HEK293T (cell line): ENCODE measurements at regions not wholly inside any gene's neighbourhood (a gene's known extent, or its start where the extent isn't known, plus 50 kb on each side); places are given as distances from the start of the nearest gene placed in this dataset.

Experiments
- CTCF ChIA-PET: fragments of 350-600 bp; formaldehyde crosslinking; extraction: SDS; loops from one replicate; lab custom pipeline; 2021; ENCODE audit warnings: antibody characterized with exemption, inconsistent platforms; lab: Yijun Ruan, JAX
- POLR2A ChIA-PET: fragments of 350-600 bp; formaldehyde crosslinking; extraction: SDS; loops from one replicate; lab custom pipeline; 2020; ENCODE audit warnings: antibody characterized with exemption, inconsistent platforms; lab: Yijun Ruan, JAX
- DNase-seq: peaks from one replicate; pipeline ENCODE4 v3.0.0; 2012; ENCODE audit warnings: mixed read lengths; ENCODE audit errors: extremely low spot score
- ARNT ChIP-seq: fragments of 450-650 bp; IDR thresholded peaks from 2 replicates; pipeline ENCODE4 v1.6.1; 2017; ENCODE audit warnings: mild to moderate bottlenecking
- BHLHE40 ChIP-seq: fragments of 450-650 bp; IDR thresholded peaks from 2 replicates; pipeline ENCODE4 v1.6.1; 2016; ENCODE audit warnings: mild to moderate bottlenecking, moderate library complexity, borderline replicate concordance
- CTBP1 ChIP-seq: fragments of 450-650 bp; IDR thresholded peaks from 2 replicates; pipeline ENCODE4 v1.6.1; 2016; ENCODE audit warnings: borderline replicate concordance
- ELF4 ChIP-seq: fragments of 450-650 bp; IDR thresholded peaks from 2 replicates; pipeline ENCODE4 v1.6.1; 2017; ENCODE audit warnings: antibody characterized with exemption
- FOXA1 ChIP-seq: fragments of 450-650 bp; IDR thresholded peaks from 2 replicates; pipeline ENCODE4 v1.6.1; 2016; ENCODE audit warnings: mild to moderate bottlenecking
- FOXK2 ChIP-seq: fragments of 450-650 bp; IDR thresholded peaks from 2 replicates; pipeline ENCODE4 v1.6.1; 2016; ENCODE audit warnings: mild to moderate bottlenecking
- FOXM1 ChIP-seq: fragments of 450-650 bp; IDR thresholded peaks from 2 replicates; pipeline ENCODE4 v1.6.1; 2017; ENCODE audit warnings: mild to moderate bottlenecking, borderline replicate concordance
- HDGF ChIP-seq: fragments of 450-650 bp; IDR thresholded peaks from 2 replicates; pipeline ENCODE4 v1.6.1; 2017; ENCODE audit warnings: antibody characterized with exemption, borderline replicate concordance
- L3MBTL2 ChIP-seq: fragments of 450-650 bp; conservative IDR thresholded peaks from 2 replicates; pipeline ENCODE4 v1.6.1; 2016; ENCODE audit warnings: mild to moderate bottlenecking
- LEF1 ChIP-seq: fragments of 450-650 bp; IDR thresholded peaks from 2 replicates; pipeline ENCODE4 v1.6.1; 2017; ENCODE audit warnings: mild to moderate bottlenecking, borderline replicate concordance
- NFRKB ChIP-seq: fragments of 450-650 bp; IDR thresholded peaks from 2 replicates; pipeline ENCODE4 v1.6.1; 2016; ENCODE audit warnings: mild to moderate bottlenecking, moderate library complexity
- SP1 ChIP-seq: fragments of 450-650 bp; IDR thresholded peaks from 2 replicates; pipeline ENCODE4 v1.6.1; 2017
- SUZ12 ChIP-seq: fragments of 450-650 bp; IDR thresholded peaks from 2 replicates; pipeline ENCODE4 v1.6.1; 2016; ENCODE audit warnings: mild to moderate bottlenecking
- TARDBP ChIP-seq: fragments of 450-650 bp; IDR thresholded peaks from 2 replicates; pipeline ENCODE4 v1.6.1; 2016
- ZNF384 ChIP-seq: fragments of 450-650 bp; IDR thresholded peaks from 2 replicates; pipeline ENCODE4 v1.6.1; 2016
- TF ChIP-seq, protein P1 (sequence below): fragments of 450-650 bp; IDR thresholded peaks from 2 replicates; pipeline ENCODE4 v1.6.1; 2016

DNA sequence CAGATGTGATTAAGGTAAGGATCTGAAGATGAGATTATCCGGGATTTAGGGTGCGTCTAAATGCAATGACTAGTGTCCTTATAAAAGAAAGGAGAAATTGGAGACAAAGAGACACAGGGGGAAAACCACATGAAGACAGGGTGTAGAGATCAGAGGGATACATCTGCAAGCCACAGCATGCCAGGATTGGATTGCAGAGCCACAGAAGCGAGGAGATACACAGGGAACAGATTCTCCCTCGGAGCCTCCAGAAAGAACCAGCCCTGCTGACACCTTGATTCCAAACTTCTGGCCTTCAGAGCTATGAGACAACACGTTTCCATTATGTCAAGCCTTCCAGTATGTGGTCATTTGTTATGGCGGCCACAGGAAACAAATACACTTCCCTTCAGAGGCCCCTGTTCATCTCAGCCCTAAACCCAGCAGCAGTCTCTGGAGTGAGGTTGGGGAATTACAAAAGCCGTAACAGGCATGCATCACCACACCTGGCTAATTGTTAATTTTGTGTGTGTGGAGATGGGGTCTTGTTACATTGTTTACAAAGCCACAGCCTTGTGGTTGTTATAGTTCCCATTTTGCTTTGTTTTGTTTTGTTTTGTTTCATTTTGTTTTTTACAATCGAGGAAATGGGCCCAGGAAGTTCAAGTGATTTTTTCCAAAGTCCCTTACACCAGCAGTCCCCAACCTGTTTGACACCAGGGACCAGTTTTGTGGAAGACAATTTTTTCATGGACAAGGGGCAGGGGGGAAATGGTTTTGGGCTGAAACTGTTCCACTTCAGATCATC lies 51.6 kb upstream of the LYRM9 start:
- CTCF ChIA-PET, result no interaction called here

GRCh38 chr17:27945333-27945616 lies 52.1 kb upstream of the LYRM9 start:
- no peak for DNase-seq
- TF ChIP-seq SP1 (no peak), TARDBP (no peak), LEF1 (no peak), ELF4 (no peak), FOXA1 (no peak), FOXM1 (no peak), L3MBTL2 (no peak), SUZ12 (no peak), ZNF384 (no peak), CTBP1 (no peak), HDGF (no peak), BHLHE40 (no peak), NFRKB (no peak), ARNT (no peak), FOXK2 (no peak)
- TF ChIP-seq, protein P1, sequence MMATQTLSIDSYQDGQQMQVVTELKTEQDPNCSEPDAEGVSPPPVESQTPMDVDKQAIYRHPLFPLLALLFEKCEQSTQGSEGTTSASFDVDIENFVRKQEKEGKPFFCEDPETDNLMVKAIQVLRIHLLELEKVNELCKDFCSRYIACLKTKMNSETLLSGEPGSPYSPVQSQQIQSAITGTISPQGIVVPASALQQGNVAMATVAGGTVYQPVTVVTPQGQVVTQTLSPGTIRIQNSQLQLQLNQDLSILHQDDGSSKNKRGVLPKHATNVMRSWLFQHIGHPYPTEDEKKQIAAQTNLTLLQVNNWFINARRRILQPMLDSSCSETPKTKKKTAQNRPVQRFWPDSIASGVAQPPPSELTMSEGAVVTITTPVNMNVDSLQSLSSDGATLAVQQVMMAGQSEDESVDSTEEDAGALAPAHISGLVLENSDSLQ, result no peak
- CTCF ChIA-PET, result no interaction called here
- POLR2A ChIA-PET, result no interaction called here

More for the DNA sequence above, 51.6 kb upstream of the LYRM9 start:
- POLR2A ChIA-PET, result no interaction called here
- no peak for DNase-seq
- TF ChIP-seq ARNT (no peak), NFRKB (no peak), FOXM1 (no peak), HDGF (no peak), L3MBTL2 (no peak), FOXK2 (no peak), LEF1 (no peak), CTBP1 (no peak), ZNF384 (no peak), TARDBP (no peak), SP1 (no peak), BHLHE40 (no peak), FOXA1 (no peak), ELF4 (no peak), SUZ12 (no peak)
- TF ChIP-seq, protein P1, result no peak

GRCh38 chr17:27945953-27946352 lies 52.8 kb upstream of the LYRM9 start:
- ChIA-PET CTCF (no interaction called here), POLR2A (no interaction called here)
- DNase-seq, result no peak
- no peak for TF ChIP-seq TARDBP
- TF ChIP-seq SUZ12, result no peak
- TF ChIP-seq, protein P1, result no peak
- TF ChIP-seq ELF4, result no peak
- TF ChIP-seq CTBP1, result no peak
- TF ChIP-seq L3MBTL2, result no peak
- TF ChIP-seq NFRKB, result no peak
- TF ChIP-seq FOXA1, result no peak
- no peak for TF ChIP-seq FOXK2
- TF ChIP-seq HDGF, result no peak

GRCh38 chr17:27946513-27946912 lies 53.3 kb upstream of the LYRM9 start:
- ChIA-PET CTCF (no interaction called here), POLR2A (no interaction called here)
- no peak for DNase-seq
- TF ChIP-seq L3MBTL2 (no peak), HDGF (no peak), BHLHE40 (no peak), ELF4 (no peak), SP1 (no peak), FOXM1 (no peak), LEF1 (no peak), FOXA1 (no peak), FOXK2 (no peak), ARNT (no peak)

DNA sequence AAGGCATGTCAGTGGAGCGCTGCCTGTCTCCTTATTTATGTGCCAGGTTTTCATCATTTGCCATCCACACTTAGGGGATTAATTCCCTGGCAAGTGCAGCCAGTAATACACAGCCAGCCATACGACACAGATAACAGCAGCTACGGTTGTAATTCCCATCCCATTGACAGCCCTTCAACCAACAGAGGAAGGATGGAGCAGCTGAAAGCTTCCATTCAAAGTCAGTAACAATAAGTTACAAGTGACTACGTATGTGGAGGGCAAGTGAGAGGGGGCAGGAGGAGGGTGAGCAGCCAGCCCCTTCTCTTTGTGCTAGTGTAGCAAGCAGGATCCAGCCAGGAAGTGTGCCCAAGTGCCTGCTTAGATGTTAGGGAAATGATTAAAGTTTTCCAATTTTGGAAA lies 53.8 kb upstream of the LYRM9 start:
- CTCF ChIA-PET, result no interaction called here
- DNase-seq, result no peak
- POLR2A ChIA-PET, result no interaction called here
- TF ChIP-seq FOXM1 (no peak), LEF1 (no peak), CTBP1 (no peak), BHLHE40 (no peak), FOXA1 (no peak), SUZ12 (no peak), FOXK2 (no peak), SP1 (no peak), L3MBTL2 (no peak), NFRKB (no peak), ZNF384 (no peak), TARDBP (no peak), ARNT (no peak), HDGF (no peak)
- TF ChIP-seq, protein P1, result no peak
